Activated T-helper 17 cell treated with anti-CD3 and anti-CD28 coated beads, Interleukin-2, amount 50 U/mL, for 72 hours (primary cell): ENCODE measurements at regions not wholly inside any gene's neighbourhood (a gene's known extent, or its start where the extent isn't known, plus 50 kb on each side); places are given as distances from the start of the nearest gene placed in this dataset.

Experiments
- ATAC-seq: fragments of 150-1000 bp; cut with Tn5 transposase; replicated peaks from 2 replicates; pipeline ENCODE4 v1.10.0; 2021; ENCODE audit warnings: mild to moderate bottlenecking, moderate library complexity
- H3K27ac Mint-ChIP-seq: one replicate; pipeline ENCODE4 v1.8.0; 2022; ENCODE audit warnings: mixed read lengths
- H3K27me3 Mint-ChIP-seq: one replicate; pipeline ENCODE4 v1.8.0; 2022; ENCODE audit warnings: mixed read lengths
- H3K36me3 Mint-ChIP-seq: one replicate; pipeline ENCODE4 v1.8.0; 2022; ENCODE audit warnings: low read depth, mild to moderate bottlenecking, mixed read lengths
- H3K4me1 Mint-ChIP-seq: one replicate; pipeline ENCODE4 v1.8.0; 2022; ENCODE audit warnings: mixed read lengths
- H3K4me3 Mint-ChIP-seq: one replicate; pipeline ENCODE4 v1.8.0; 2022; ENCODE audit warnings: mild to moderate bottlenecking, mixed read lengths
- H3K9me3 Mint-ChIP-seq: one replicate; pipeline ENCODE4 v1.8.0; 2022; ENCODE audit warnings: mixed read lengths

DNA sequence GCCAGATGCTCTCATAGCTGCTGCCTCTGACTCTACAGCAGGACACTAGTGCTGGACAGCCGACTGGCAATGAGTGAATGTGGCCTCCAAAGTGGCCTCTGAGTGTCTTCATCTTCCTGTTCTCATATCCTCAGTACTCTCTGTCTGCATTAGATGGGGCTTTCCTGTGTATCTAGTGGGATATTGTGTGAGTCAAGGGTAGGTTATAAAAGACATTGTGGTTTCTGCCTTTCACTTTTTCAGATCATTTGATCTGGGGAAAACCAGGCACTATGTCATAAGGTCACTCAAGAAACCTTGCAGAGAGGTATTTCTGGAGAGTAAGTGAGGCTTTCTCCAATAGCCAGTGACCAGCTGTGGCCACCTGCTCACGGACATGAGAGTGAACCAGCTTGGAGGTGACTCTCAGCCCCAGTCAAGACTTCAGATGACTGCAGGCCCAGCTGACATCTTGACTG is 333.6 kb upstream of the NCAM1 start:
- peak; percentile 63 for ATAC-seq

DNA sequence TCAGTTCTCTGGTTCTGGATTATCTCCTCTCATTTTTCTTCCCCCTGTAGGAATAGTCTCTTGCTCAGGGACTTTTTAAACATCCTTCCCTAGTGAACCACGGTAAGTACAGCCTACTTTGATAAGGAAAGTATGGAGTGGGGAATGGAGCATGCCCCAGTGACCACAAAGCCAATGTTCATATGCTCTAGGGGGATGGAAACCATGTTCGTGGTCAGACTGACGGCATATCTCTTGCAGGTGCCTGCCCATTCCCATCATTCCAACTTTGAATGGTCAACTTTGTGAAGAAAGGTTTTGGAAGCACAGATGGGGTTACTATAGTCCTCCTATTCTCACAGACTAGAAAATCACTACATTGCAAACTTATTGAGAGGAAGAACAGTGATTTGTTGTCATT is 332.5 kb upstream of the NCAM1 start:
- no peak overlapping the region for H3K4me3 Mint-ChIP-seq
- ATAC-seq: no peak

More for the DNA sequence above, 333.6 kb upstream of the NCAM1 start:
- peaks cover 20% of the 10 kb centered on the region for H3K27me3 Mint-ChIP-seq
- H3K9me3 Mint-ChIP-seq: no peaks in the 10 kb centered on the region
- no peaks in the 10 kb centered on the region for H3K36me3 Mint-ChIP-seq
- H3K27ac Mint-ChIP-seq: no peak overlapping the region
- H3K4me1 Mint-ChIP-seq: peaks cover 5% of the 10 kb centered on the region
- H3K4me3 Mint-ChIP-seq: no peak overlapping the region

DNA sequence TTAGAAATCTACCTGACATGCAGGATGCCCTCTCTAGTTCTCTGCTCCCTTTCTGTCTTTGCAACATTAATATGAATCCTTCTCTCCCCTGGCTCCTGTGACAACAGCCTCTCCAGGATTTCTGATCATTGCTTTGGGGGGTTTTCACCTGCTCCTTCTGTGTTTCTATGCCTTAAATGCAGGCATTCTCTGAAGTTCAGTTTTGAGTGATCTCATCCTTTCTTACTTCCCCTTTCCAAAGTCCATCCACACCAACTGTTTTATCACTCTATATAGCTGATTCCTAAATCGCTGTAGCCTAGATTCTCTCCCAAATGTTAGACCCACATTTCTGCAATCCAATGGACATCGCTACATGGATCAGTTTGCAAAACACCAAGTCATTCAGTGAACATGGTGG is 330.7 kb upstream of the NCAM1 start:
- Mint-ChIP-seq H3K27me3 (peaks cover 32% of the 10 kb centered on the region), H3K4me1 (peaks cover 5% of the 10 kb centered on the region), H3K4me3 (no peak overlapping the region), H3K9me3 (no peaks in the 10 kb centered on the region), H3K27ac (no peak overlapping the region), H3K36me3 (no peaks in the 10 kb centered on the region)
- ATAC-seq: no peak

More for the DNA sequence above, 332.5 kb upstream of the NCAM1 start:
- H3K4me1 Mint-ChIP-seq: peaks cover 5% of the 10 kb centered on the region
- H3K9me3 Mint-ChIP-seq: no peaks in the 10 kb centered on the region
- H3K27ac Mint-ChIP-seq: no peak overlapping the region
- peaks cover 28% of the 10 kb centered on the region for H3K27me3 Mint-ChIP-seq
- no peaks in the 10 kb centered on the region for H3K36me3 Mint-ChIP-seq

DNA sequence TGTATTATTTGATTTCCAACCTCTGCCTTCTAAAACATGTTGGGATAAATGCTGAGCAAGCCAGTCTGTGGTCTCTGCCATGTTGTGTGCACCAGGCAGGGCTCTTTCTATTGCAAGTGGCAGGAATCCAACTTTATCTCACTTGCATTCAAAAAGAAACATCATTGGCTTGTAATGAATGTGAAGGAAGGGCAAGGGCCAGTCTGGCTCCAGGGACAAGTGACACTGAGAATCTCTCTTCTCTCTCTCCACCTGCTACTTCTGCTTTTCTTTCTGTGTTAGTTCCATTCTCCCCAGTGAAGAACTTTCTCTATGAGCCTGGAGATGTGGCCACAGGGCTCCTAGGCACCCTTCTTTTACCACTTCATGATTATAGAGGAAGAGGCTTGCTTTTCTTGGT is 329.9 kb upstream of the NCAM1 start:
- H3K36me3 Mint-ChIP-seq: no peaks in the 10 kb centered on the region
- peaks cover 5% of the 10 kb centered on the region for H3K4me1 Mint-ChIP-seq
- H3K4me3 Mint-ChIP-seq: no peak overlapping the region
- no peaks in the 10 kb centered on the region for H3K9me3 Mint-ChIP-seq
- peaks cover 34% of the 10 kb centered on the region for H3K27me3 Mint-ChIP-seq
- ATAC-seq: no peak
- no peak overlapping the region for H3K27ac Mint-ChIP-seq

DNA sequence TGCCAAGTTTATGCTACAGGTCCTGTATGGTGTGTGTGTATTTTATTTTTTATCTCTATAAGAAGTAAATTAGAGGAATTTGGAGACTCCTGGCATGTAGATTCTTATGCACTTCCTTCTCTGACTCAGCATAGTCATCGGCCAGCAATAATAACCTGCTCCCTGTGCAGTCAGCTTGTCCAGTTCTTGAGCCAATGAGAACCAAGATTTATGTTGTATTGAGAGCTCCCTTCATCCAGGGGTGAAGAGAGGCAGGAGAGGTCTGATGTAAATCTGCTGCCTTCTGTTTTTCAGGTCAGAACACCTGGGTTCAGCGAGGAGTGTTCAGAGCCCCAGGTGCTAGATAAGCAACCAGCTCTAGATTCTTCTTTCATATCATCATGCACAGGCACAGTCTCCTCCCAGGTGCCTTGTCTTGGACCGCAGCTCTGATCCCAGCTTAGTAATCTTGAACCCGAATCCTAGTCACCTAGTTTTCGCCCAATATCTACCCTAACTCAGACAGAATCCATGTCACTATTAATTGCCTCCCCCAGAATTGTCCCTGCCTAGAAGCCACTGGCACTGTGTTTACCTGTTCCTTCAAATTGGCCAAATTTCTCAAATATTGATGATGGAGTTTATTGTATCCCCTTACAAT is 328.2 kb upstream of the NCAM1 start:
- Mint-ChIP-seq H3K27ac (no peak overlapping the region), H3K4me3 (no peak overlapping the region), H3K27me3 (peaks cover 30% of the 10 kb centered on the region), H3K36me3 (no peaks in the 10 kb centered on the region), H3K9me3 (no peaks in the 10 kb centered on the region), H3K4me1 (no peaks in the 10 kb centered on the region)
- ATAC-seq: no peak

DNA sequence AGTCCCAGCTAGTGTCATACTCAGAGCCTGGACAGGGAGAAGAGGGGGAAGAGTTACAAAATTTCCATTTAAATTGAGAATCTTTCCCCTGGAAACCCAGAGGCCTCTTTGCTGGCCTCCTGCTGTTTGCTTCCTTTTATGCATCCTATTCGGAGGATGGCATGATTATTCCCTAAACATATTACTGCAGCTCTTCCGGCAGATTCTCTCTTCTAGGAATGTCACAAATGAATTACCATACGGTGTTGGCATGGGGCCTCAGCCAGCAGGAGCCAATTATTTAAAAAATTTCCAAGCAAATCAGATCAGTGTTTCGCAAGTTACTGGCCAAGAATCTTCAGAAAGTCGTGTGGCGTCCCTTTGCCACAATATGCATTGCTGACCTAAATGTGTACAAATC is 326.7 kb upstream of the NCAM1 start:
- Mint-ChIP-seq H3K27me3 (peaks cover 35% of the 10 kb centered on the region), H3K9me3 (no peaks in the 10 kb centered on the region), H3K27ac (no peak overlapping the region), H3K4me3 (no peak overlapping the region), H3K4me1 (no peaks in the 10 kb centered on the region), H3K36me3 (no peaks in the 10 kb centered on the region)
- no peak for ATAC-seq

DNA sequence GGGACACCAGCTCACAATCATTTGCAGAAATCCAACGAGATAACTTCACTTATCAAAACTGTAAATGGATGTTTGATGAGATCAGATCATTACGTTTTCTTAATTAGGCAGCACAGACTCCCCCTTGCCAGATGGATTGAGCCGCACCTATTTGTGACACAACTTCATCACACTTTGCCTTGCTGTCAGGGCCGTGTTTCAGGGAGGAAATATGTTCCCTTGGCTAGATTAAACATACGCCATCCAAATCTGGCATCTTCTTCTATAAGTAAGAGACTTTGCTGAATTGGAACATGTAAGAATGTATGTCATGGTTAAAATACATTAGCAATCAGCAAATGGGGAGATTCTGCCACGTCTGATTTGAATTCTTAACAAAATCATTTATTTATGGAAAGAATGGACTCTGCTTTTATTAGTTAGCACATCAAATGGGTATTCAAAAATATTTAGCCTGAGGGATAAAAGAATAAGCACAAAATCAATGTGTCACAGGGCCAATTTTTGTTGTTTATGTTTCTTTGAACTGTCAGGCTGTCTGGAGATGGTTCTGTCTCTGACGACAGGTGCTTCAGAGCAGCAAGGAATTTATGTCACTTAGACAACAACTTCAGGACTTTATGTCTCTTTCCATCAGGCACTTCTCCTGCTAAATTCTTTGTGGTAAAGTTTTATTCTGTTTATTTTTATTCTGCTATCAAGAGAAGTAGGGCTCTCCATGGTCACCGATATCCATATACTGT is 326.1 kb upstream of the NCAM1 start:
- H3K27ac Mint-ChIP-seq: no peak overlapping the region
- H3K9me3 Mint-ChIP-seq: peaks cover 3% of the 10 kb centered on the region
- H3K27me3 Mint-ChIP-seq: peaks cover 35% of the 10 kb centered on the region
- no peak overlapping the region for H3K4me3 Mint-ChIP-seq
- no peaks in the 10 kb centered on the region for H3K36me3 Mint-ChIP-seq
- H3K4me1 Mint-ChIP-seq: no peaks in the 10 kb centered on the region
- ATAC-seq: no peak

DNA sequence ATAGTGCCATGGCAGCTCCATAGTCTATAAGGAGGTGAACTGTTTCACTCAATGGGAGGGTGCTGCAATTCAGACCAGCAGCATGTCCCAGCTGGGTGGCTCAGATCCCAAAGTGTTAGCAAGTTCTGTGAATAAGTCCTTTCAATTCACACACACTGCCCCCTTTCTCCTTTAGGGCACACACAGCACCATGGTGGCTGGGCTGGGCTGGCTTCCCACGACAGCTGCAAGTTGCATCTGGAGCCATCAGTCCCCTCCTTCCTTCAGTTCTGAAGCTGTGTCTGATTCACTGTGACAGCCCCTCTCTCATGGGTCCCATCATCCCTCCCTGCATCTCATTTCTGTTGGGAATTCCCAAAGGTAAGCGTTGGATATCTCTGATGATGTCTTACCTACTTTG is 324.1 kb upstream of the NCAM1 start:
- Mint-ChIP-seq H3K36me3 (no peaks in the 10 kb centered on the region), H3K27ac (no peak overlapping the region), H3K4me1 (no peaks in the 10 kb centered on the region), H3K4me3 (no peak overlapping the region), H3K27me3 (peaks cover 26% of the 10 kb centered on the region), H3K9me3 (peaks cover 11% of the 10 kb centered on the region)
- ATAC-seq: no peak

DNA sequence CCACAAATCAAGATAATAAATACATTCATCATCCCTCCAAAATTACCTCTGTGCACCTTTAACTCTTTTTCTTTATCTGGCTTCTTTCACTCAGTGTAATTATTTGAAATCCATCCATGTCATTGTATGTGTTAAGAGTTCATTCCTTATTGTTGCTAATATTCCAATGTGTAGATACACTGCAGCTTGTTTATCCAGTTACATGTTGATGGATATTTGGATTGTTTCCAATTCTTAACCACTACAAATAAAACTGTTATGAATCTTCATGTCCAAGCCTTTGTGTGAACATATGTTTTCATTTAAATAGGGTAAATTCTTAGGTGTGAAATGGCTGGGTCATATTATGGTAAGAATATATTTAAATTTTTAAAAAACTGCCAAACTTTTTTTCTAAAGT is 323.3 kb upstream of the NCAM1 start:
- no peaks in the 10 kb centered on the region for H3K36me3 Mint-ChIP-seq
- H3K27me3 Mint-ChIP-seq: peaks cover 26% of the 10 kb centered on the region
- peaks cover 16% of the 10 kb centered on the region for H3K9me3 Mint-ChIP-seq
- H3K27ac Mint-ChIP-seq: no peak overlapping the region
- no peak overlapping the region for H3K4me3 Mint-ChIP-seq
- no peaks in the 10 kb centered on the region for H3K4me1 Mint-ChIP-seq
- ATAC-seq: no peak

DNA sequence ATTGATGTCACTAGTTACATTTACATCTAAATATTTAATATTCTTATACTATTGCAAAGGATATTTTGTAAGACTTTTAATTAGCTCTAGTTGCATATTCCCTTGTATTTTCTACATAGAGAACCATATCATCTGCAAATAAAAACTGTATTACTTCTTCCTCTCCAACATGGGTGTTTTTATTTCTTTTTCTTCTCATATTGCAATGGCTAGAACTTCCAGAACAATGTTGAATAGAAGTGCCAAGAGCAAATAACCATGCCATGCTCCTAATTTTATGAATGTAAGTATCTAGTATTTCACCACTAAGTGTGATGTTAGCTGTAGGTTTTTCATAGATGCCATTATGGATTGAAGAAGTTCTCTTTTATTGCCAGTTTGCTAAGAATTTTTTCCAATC is 321.8 kb upstream of the NCAM1 start:
- no peak for ATAC-seq
- Mint-ChIP-seq H3K4me1 (no peaks in the 10 kb centered on the region), H3K9me3 (peaks cover 18% of the 10 kb centered on the region), H3K27me3 (peaks cover 14% of the 10 kb centered on the region), H3K27ac (no peak overlapping the region), H3K36me3 (no peaks in the 10 kb centered on the region), H3K4me3 (no peak overlapping the region)

DNA sequence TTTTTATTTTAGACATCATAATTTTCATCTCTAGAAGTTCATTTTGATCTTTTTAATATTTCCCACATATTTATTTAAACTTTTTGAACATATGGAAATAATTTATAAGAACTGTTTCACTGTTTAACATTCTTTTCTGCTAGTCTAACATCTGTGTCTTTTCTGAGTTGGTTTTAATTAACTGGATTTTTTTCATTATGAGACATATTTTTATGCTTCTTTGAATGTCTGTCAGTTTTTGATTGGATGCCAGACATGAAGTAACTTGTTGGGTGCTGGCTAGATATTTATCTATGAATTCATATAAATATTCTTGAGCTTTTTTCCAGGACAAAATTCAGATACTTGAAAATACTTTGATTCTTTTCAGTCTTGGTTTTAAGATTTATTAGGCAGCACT is 317.8 kb upstream of the NCAM1 start:
- Mint-ChIP-seq H3K36me3 (no peaks in the 10 kb centered on the region), H3K27ac (no peak overlapping the region), H3K9me3 (peaks cover 18% of the 10 kb centered on the region), H3K27me3 (peaks cover 13% of the 10 kb centered on the region), H3K4me3 (no peak overlapping the region), H3K4me1 (no peaks in the 10 kb centered on the region)
- no peak for ATAC-seq

DNA sequence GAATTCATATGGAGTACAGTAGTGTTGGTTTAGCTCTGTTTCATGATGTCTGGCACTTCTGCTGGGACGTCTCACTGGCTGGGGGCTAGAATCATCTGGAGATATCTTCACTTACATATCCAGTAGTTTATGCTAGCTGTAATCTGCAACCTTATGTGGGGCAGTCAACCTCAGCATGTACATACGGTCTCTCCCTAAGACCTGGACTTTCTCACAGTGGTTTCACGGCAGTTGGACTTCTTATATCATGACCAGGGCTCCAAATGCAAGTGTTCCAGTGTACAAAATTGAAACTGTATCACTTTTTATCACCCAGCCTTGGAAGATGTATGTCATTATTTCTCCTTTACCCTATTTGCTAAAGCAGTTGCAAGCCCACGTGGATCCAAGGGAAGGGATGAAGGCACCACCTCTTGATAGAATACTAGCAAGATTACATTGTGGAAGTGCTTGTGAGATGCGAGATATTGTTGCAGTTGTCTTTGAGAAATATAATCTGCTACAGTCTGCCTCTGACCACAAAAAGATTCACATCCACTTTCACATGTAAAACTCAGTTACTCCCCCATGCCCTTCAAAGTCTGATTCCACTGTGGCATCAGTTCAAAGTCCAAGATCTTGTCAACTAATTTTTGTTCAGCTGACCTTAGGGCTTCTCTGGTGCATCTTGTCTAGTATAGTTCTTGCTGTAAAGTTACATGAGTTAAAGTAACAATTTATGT is 316.6 kb upstream of the NCAM1 start:
- Mint-ChIP-seq H3K4me1 (no peaks in the 10 kb centered on the region), H3K4me3 (no peak overlapping the region), H3K27me3 (peaks cover 11% of the 10 kb centered on the region), H3K9me3 (peaks cover 18% of the 10 kb centered on the region), H3K27ac (no peak overlapping the region), H3K36me3 (no peaks in the 10 kb centered on the region)
- ATAC-seq: no peak

DNA sequence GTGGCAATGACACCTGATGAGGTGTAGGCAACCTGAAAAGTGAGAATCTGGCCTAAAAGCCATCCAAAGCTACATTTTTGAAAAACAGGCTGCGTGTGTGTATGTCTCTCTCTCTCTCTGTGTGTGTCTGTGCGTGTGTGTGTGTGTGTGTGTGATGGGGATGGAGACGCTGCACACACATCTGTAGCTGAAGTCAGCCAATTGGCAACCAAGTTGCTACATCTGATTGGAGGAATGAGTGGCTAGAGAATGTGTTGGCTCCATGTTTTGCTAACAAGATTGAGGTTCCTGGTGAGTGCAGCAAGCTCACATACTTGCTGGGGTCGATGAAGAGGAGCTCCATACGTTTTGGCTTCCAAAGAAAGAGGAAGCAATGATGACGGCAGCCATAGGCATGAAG is 311.4 kb upstream of the NCAM1 start:
- Mint-ChIP-seq H3K4me1 (no peaks in the 10 kb centered on the region), H3K9me3 (no peaks in the 10 kb centered on the region), H3K27ac (no peak overlapping the region), H3K4me3 (no peak overlapping the region), H3K36me3 (no peaks in the 10 kb centered on the region), H3K27me3 (peaks cover 14% of the 10 kb centered on the region)
- no peak for ATAC-seq

DNA sequence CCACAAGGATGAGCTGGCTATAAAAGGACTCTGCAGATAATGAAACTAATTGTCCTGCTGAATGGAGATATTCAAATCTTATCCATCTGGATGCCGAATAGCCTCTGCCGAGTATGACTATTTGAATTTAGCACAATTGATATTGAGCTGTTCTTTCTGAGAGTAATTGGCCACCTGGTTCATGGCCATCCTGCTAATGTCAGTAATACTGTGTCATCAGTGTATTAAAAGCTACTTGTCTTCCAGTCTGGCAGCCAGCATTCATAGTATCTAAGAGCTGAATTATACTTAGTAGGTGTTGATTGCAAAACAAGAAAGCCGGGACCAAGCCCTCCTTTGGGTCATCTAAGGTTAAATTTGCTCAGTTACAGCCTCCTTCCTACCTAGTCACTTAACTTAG is 310.7 kb upstream of the NCAM1 start:
- Mint-ChIP-seq H3K9me3 (no peaks in the 10 kb centered on the region), H3K36me3 (no peaks in the 10 kb centered on the region), H3K27ac (no peak overlapping the region), H3K4me1 (no peaks in the 10 kb centered on the region), H3K27me3 (peaks cover 14% of the 10 kb centered on the region), H3K4me3 (no peak overlapping the region)
- ATAC-seq: no peak

DNA sequence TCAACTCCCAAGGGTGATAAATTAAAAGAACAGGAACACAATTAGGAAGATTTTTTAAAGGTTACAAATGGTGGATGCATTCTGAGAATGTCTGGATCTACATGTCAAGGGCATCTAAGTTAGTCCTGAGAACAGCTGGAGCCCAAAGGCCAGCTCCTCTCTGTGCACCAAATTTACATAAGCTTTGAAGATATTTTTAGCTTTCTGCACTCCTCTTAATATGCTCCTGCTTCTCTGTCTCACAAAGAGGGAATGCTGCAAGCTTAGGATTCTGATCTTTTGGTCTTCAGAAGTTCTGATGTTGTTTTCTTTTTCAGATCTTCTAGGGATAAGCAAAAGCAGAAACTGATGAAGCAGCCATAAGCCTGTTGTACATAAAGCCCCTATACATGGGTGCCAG is 309.8 kb upstream of the NCAM1 start:
- Mint-ChIP-seq H3K4me3 (no peak overlapping the region), H3K36me3 (no peaks in the 10 kb centered on the region), H3K9me3 (no peaks in the 10 kb centered on the region), H3K4me1 (no peaks in the 10 kb centered on the region), H3K27me3 (peaks cover 14% of the 10 kb centered on the region), H3K27ac (no peak overlapping the region)
- no peak for ATAC-seq
